ENCODE measurements at regions not wholly inside any gene's neighbourhood (a gene's known extent, or its start where the extent isn't known, plus 50 kb on each side); places are given as distances from the start of the nearest gene placed in this dataset.

GRCh38 chr10:25797888-25798429 is 136.1 kb upstream of the MYO3A start:
- no peaks in the 10 kb centered on the region for H3K4me1 ChIP-seq
- TF ChIP-seq, protein P1, sequence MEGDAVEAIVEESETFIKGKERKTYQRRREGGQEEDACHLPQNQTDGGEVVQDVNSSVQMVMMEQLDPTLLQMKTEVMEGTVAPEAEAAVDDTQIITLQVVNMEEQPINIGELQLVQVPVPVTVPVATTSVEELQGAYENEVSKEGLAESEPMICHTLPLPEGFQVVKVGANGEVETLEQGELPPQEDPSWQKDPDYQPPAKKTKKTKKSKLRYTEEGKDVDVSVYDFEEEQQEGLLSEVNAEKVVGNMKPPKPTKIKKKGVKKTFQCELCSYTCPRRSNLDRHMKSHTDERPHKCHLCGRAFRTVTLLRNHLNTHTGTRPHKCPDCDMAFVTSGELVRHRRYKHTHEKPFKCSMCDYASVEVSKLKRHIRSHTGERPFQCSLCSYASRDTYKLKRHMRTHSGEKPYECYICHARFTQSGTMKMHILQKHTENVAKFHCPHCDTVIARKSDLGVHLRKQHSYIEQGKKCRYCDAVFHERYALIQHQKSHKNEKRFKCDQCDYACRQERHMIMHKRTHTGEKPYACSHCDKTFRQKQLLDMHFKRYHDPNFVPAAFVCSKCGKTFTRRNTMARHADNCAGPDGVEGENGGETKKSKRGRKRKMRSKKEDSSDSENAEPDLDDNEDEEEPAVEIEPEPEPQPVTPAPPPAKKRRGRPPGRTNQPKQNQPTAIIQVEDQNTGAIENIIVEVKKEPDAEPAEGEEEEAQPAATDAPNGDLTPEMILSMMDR (IDR thresholded peaks at IDR 0.05), result no peak
- H3K9me3 ChIP-seq, result no peaks in the 10 kb centered on the region
- no peaks in the 10 kb centered on the region for H3K36me3 ChIP-seq
- DNase-seq, result no peak
- H3K4me3 ChIP-seq, result no peak overlapping the region
- H3K9ac ChIP-seq (ENCODE audit: low read depth in 2 of 2, low read length in 2 of 2), result no peak overlapping the region
- intact Hi-C loops (cut with DNase I), result no loop called here
- H3K27me3 ChIP-seq, result no peaks in the 10 kb centered on the region
- H3K27ac ChIP-seq, result no peak overlapping the region

DNA sequence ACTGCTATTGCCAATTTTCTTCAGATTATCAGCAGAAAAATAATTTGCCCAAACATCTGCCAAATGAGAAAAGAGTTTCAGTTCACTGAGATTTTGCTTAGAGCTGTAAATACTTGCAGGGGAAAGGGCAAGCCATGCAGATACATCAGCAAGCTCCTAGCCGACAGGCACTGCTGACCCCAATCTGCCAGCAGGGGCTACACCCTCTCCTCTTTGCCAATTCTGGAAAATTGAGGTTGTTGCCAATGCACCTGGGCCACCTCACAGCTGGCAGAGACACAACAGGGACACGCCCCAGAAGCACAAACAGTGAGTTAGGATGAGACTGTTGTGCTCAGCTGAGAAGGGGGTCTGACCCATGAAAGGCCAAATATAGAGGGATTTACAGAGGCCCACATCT is 129.5 kb upstream of the MYO3A start:
- Histone ChIP-seq H3K27ac (no peak overlapping the region), H3K27me3 (no peaks in the 10 kb centered on the region), H3K9me3 (no peaks in the 10 kb centered on the region), H3K4me1 (no peaks in the 10 kb centered on the region), H3K9ac (ENCODE audit: low read depth in 2 of 2, low read length in 2 of 2) (no peak overlapping the region), H3K36me3 (no peaks in the 10 kb centered on the region), H3K4me3 (no peak overlapping the region)
- TF ChIP-seq, protein P1 (IDR thresholded peaks at IDR 0.05), result no peak
- no peak for DNase-seq
- intact Hi-C loops (cut with DNase I), result no loop called here

DNA sequence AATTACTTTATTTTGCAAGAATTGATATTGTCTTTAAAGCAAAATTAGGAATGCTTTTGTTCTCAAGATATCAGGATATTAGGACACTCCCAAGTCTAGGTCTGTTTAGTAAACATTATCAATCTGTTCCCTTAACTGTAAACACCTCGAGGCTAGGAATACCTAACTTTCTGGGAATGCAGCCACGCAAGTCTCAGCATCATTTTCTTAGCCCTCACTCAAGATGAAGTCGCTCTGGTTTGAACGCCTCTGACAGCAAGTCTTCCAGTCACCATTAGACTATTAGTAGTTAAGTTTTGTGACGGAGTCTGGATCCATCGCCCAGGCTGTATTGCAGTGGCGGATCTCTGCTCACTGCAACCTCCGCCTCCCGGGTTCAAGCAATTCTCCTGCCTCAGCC is 128.0 kb upstream of the MYO3A start:
- intact Hi-C loops (cut with DNase I), result no loop called here
- H3K4me3 ChIP-seq, result no peak overlapping the region
- no peak overlapping the region for H3K9ac ChIP-seq (ENCODE audit: low read depth in 2 of 2, low read length in 2 of 2)
- TF ChIP-seq, protein P1 (IDR thresholded peaks at IDR 0.05), result no peak
- no peaks in the 10 kb centered on the region for H3K4me1 ChIP-seq
- H3K27ac ChIP-seq, result no peak overlapping the region
- H3K36me3 ChIP-seq, result no peaks in the 10 kb centered on the region
- no peak for DNase-seq
- H3K27me3 ChIP-seq, result no peaks in the 10 kb centered on the region
- no peaks in the 10 kb centered on the region for H3K9me3 ChIP-seq

DNA sequence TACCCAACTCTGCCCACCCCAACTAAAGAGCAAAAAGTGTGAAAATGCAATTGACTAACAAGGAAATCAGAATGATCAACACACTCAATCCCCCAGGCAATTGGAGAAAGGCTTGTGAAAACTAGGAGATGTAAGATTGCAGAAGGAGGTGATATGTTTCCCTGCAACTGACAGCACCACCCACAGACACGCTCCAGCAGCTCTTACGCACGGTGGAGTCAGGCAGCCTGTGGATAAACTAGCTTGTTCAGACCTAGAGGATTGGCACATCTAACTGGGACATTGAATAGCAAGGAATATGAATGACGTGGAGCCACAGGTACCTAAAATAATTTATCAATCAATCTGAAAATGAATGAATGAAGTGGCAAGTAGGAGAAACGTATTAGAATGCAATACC is 125.7 kb upstream of the MYO3A start:
- no peak overlapping the region for H3K4me3 ChIP-seq
- no peaks in the 10 kb centered on the region for H3K9me3 ChIP-seq
- no peaks in the 10 kb centered on the region for H3K36me3 ChIP-seq
- H3K27ac ChIP-seq, result no peak overlapping the region
- no peak overlapping the region for H3K9ac ChIP-seq (ENCODE audit: low read depth in 2 of 2, low read length in 2 of 2)
- TF ChIP-seq, protein P1 (IDR thresholded peaks at IDR 0.05), result no peak
- no peak for DNase-seq
- no peaks in the 10 kb centered on the region for H3K4me1 ChIP-seq
- no peaks in the 10 kb centered on the region for H3K27me3 ChIP-seq
- intact Hi-C loops (cut with DNase I), result no loop called here

DNA sequence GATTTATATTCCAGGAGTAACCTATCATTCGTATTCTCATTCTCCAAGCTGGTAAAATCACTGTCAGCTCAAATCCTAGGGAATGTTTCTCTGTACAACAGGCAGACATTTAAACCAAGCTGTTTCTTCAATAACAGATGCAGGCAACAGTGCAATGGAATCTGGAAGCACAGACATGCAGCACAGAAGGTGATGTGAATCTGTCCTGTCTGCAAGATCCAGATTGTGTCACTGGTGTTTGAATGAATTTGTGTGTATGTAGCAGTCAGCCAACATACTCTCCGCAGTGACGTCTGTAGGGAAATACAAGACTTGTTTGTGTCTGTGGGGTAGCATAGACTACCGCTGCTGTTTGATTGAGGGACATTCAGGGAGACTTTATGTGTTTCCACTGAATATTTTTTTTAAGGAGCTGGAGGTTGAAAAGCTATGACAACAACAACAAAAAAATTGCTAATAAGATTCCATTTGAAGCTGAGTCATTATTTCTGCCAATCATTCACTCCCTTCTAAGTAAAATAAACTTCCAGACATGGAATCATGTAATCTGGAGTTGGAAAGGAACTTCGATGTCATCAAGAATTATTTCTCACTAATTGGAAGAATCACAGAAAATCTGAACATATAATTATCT is 122.9 kb upstream of the MYO3A start:
- no peak overlapping the region for H3K4me3 ChIP-seq
- no peaks in the 10 kb centered on the region for H3K4me1 ChIP-seq
- H3K27me3 ChIP-seq, result no peaks in the 10 kb centered on the region
- H3K9ac ChIP-seq (ENCODE audit: low read depth in 2 of 2, low read length in 2 of 2), result no peak overlapping the region
- no peak overlapping the region for H3K27ac ChIP-seq
- H3K9me3 ChIP-seq, result no peaks in the 10 kb centered on the region
- intact Hi-C loops (cut with DNase I), result no loop called here
- TF ChIP-seq, protein P1 (IDR thresholded peaks at IDR 0.05), result no peak
- no peak for DNase-seq
- no peaks in the 10 kb centered on the region for H3K36me3 ChIP-seq
